Erythroblast (primary cell): ENCODE measurements at regions not wholly inside any gene's neighbourhood (a gene's known extent, or its start where the extent isn't known, plus 50 kb on each side); places are given as distances from the start of the nearest gene placed in this dataset.

ENCODE experiments used
- GATA1 ChIP-seq: IDR thresholded peaks from 2 replicates; pipeline ENCODE4 v1.6.1; 2011; ENCODE audit warnings: low read depth, mild to moderate bottlenecking, control low read depth, low read length, moderate library complexity
- POLR2A ChIP-seq: IDR thresholded peaks from 2 replicates; pipeline ENCODE4 v1.6.1; 2011; ENCODE audit warnings: mild to moderate bottlenecking, low read length

- TF ChIP-seq POLR2A (no peak), GATA1 (no peak)
These were observed 100.6 kb upstream of the ADAMTS19 start for GRCh38 chr5:129359450-129359849.
